SK-N-SH treated with all-trans-retinoic acid at 6 μM for 48 hours (cell line): ENCODE measurements at regions not wholly inside any gene's neighbourhood (a gene's known extent, or its start where the extent isn't known, plus 50 kb on each side); places are given as distances from the start of the nearest gene placed in this dataset.

ENCODE experiments used
- CSDC2 ChIP-seq: fragments of 250-450 bp; sonication (Bioruptor Pico); IDR thresholded peaks from 2 replicates; pipeline ENCODE4 v1.5.0; 2020; ENCODE audit warnings: mild to moderate bottlenecking, moderate library complexity
- CSRNP3 ChIP-seq: fragments of 250-450 bp; sonication (Bioruptor Pico); IDR thresholded peaks from 2 replicates; pipeline ENCODE4 v1.5.1; 2021; ENCODE audit warnings: mild to moderate bottlenecking, moderate library complexity
- PATZ1 ChIP-seq: fragments of 250-450 bp; sonication (Bioruptor Pico); IDR thresholded peaks from 2 replicates; pipeline ENCODE4 v1.8.0; 2020; ENCODE audit warnings: mild to moderate bottlenecking, moderate library complexity, borderline replicate concordance
- POU6F1 ChIP-seq: fragments of 250-450 bp; sonication (Bioruptor Pico); IDR thresholded peaks from 2 replicates; pipeline ENCODE4 v1.8.0; 2021; ENCODE audit warnings: low read depth, mild to moderate bottlenecking, moderate library complexity, borderline replicate concordance
- TOX ChIP-seq: fragments of 250-450 bp; sonication (Bioruptor Pico); IDR thresholded peaks from 2 replicates; pipeline ENCODE4 v1.8.0; 2021; ENCODE audit warnings: mild to moderate bottlenecking, moderate library complexity, borderline replicate concordance

- TF ChIP-seq TOX (CRISPR knock-in tag), result no peak
- no peak for TF ChIP-seq CSRNP3 (CRISPR knock-in tag)
- no peak for TF ChIP-seq POU6F1 (CRISPR knock-in tag)
- TF ChIP-seq CSDC2 (CRISPR knock-in tag), result no peak
- TF ChIP-seq PATZ1 (CRISPR knock-in tag), result no peak
Measured at GRCh38 chr20:21796059-21796458, 90.6 kb downstream of the PAX1 start.
